PC-3 (cell line): ENCODE measurements at regions not wholly inside any gene's neighbourhood (a gene's known extent, or its start where the extent isn't known, plus 50 kb on each side); places are given as distances from the start of the nearest gene placed in this dataset.
"Not testable (repeated sequence)": the region's sequence is repeated elsewhere in the genome, so short reads cannot be mapped to it uniquely, and the experiment has no call there.

ENCODE experiments used
- ATAC-seq: fragments of 200-7000 bp; cut with Tn5 transposase; 2 replicates; pipeline ENCODE4 v1.9.1; 2020; ENCODE audit warnings: mild to moderate bottlenecking, moderate library complexity
- BruUV-seq: library from RNA; stranded (reverse); fragments of 400-500 nt; replicated peaks from 2 replicates; lab custom pipeline; 2021; lab: Mats Ljungman, UMichigan
- CTCF ChIA-PET: fragments of 300-600 bp; sonication (Branson Sonifier 250); formaldehyde crosslinking; loops from one replicate; lab custom pipeline; 2022; ENCODE audit warnings: antibody characterized with exemption; lab: Charles Lee
- POLR2A ChIA-PET: fragments of 300-600 bp; sonication (Branson Sonifier 250); formaldehyde crosslinking; loops from one replicate; lab custom pipeline; 2022; ENCODE audit warnings: antibody characterized with exemption; ENCODE audit not compliant: unreplicated experiment; lab: Charles Lee
- DNase-seq: peaks from one replicate; pipeline ENCODE4 v3.0.0-alpha.2; 2015
- H2AFZ ChIP-seq: fragments of 300-600 bp; sonication (generic); 2 replicates; pipeline ENCODE4 v1.6.0; 2016; ENCODE audit warnings: antibody characterized with exemption, low read length
- H3F3A ChIP-seq: fragments of 300-600 bp; sonication (generic); one replicate; pipeline ENCODE4 v1.6.0; 2017; ENCODE audit warnings: antibody characterized with exemption, low read length, control low read depth, mild to moderate bottlenecking; ENCODE audit not compliant: unreplicated experiment
- H3K27ac ChIP-seq: fragments of 300-600 bp; sonication (generic); 2 replicates; pipeline ENCODE4 v1.5.1; 2016; ENCODE audit warnings: mild to moderate bottlenecking, low read length
- H3K27me3 ChIP-seq: fragments of 300-600 bp; sonication (generic); 2 replicates; pipeline ENCODE4 v1.6.1; 2016; ENCODE audit warnings: low read length, mixed read lengths
- H3K36me3 ChIP-seq: fragments of 300-600 bp; sonication (generic); 2 replicates; pipeline ENCODE4 v1.6.1; 2016; ENCODE audit warnings: low read depth, mixed run types, low read length, mixed read lengths
- H3K4me1 ChIP-seq: fragments of 300-600 bp; sonication (generic); 2 replicates; pipeline ENCODE4 v1.5.1; 2016; ENCODE audit warnings: low read length; ENCODE audit not compliant: insufficient read depth
- H3K4me2 ChIP-seq: fragments of 300-600 bp; sonication (generic); 2 replicates; pipeline ENCODE4 v1.6.0; 2016; ENCODE audit warnings: low read length
- H3K4me3 ChIP-seq: fragments of 300-600 bp; sonication (generic); 2 replicates; pipeline ENCODE4 v1.5.1; 2016; ENCODE audit warnings: mild to moderate bottlenecking, low read length, mixed read lengths
- H3K79me2 ChIP-seq: fragments of 300-600 bp; sonication (generic); 2 replicates; pipeline ENCODE4 v1.6.1; 2017; ENCODE audit warnings: low read length, mixed read lengths
- H3K9ac ChIP-seq: fragments of 300-600 bp; sonication (generic); 2 replicates; pipeline ENCODE4 v1.6.0; 2016; ENCODE audit warnings: mild to moderate bottlenecking, low read length
- H3K9me2 ChIP-seq: fragments of 300-600 bp; sonication (generic); replicated peaks from 2 replicates; pipeline ENCODE4 v1.6.1; 2016; ENCODE audit warnings: mixed run types, low read length, mixed read lengths
- H3K9me3 ChIP-seq: fragments of 300-600 bp; sonication (generic); 2 replicates; pipeline ENCODE4 v1.6.1; 2016; ENCODE audit warnings: low read length, mixed read lengths
- H4K20me1 ChIP-seq: fragments of 300-600 bp; sonication (generic); 2 replicates; pipeline ENCODE4 v1.6.1; 2016; ENCODE audit warnings: low read length, mixed read lengths
- CTCF ChIP-seq: fragments of 300-600 bp; sonication (generic); conservative IDR thresholded peaks from 2 replicates; pipeline ENCODE4 v1.5.1; 2017; ENCODE audit warnings: antibody characterized with exemption, low read depth, mild to moderate bottlenecking, low read length
- EZH2 ChIP-seq: fragments of 300-600 bp; sonication (generic); IDR thresholded peaks from one replicate; pipeline ENCODE4 v1.6.1; 2017; ENCODE audit warnings: antibody characterized with exemption, mild to moderate bottlenecking, low read length; ENCODE audit not compliant: unreplicated experiment
- EZH2phosphoT487 ChIP-seq: fragments of 300-600 bp; sonication (generic); IDR thresholded peaks from 2 replicates; pipeline ENCODE4 v1.6.1; 2018; ENCODE audit warnings: mild to moderate bottlenecking, antibody characterized with exemption, low read length, borderline replicate concordance
- intact Hi-C: fragments of 100-400 bp; cut with micrococcal nuclease; formaldehyde crosslinking; loops from 2 replicates; pipeline ENCODE4 v1.9.0; 2023

- no peaks in the 10 kb centered on the region for H3K9me3 ChIP-seq
- no peak for TF ChIP-seq CTCF
- TF ChIP-seq EZH2phosphoT487 = no peak
- TF ChIP-seq EZH2 = no peak
- intact Hi-C loops = no loop called here
- BruUV-seq = no TSS peak
- ChIA-PET POLR2A (no interaction called here), CTCF (no interaction called here)
- no peak overlapping the region for H3K9ac ChIP-seq
- no peak overlapping the region for H2AFZ ChIP-seq
- H3K4me3 ChIP-seq = no peak overlapping the region
- no peaks in the 10 kb centered on the region for H3F3A ChIP-seq
- no peaks in the 10 kb centered on the region for H4K20me1 ChIP-seq
- H3K36me3 ChIP-seq = no peaks in the 10 kb centered on the region
- ATAC-seq (no peak), DNase-seq (no peak)
- no peak overlapping the region for H3K27ac ChIP-seq
- no peaks in the 10 kb centered on the region for H3K79me2 ChIP-seq
- H3K9me2 ChIP-seq = no peaks in the 10 kb centered on the region
- H3K4me2 ChIP-seq = no peak overlapping the region
- H3K4me1 ChIP-seq = peaks cover 19% of the 10 kb centered on the region; the same call in 1 of the 2 replicates
- H3K27me3 ChIP-seq = no peaks in the 10 kb centered on the region
Observed at GRCh38 chr3:27553886-27554540, 69.8 kb upstream of the SLC4A7 start.

DNA sequence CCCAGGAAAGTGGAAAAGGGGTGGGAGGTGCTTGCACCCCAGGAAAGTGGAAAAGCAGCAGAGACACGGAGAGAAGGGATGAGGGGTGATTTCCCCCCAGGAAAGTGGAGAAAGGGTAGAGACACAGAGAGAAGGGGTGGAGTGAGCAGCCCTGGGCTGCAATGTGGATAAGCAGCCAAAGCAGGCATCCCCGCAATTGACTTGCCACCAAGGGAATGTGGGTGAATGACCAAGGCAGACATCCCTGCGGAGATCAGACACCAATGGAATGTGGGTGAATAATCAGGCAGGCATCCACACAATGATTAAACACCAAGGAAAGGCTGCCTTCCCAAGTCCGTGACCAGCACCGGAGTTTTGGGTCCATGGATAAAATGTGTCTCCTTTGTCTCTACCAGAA is 68.5 kb upstream of the SLC4A7 start:
- H4K20me1 ChIP-seq, H3K4me3 ChIP-seq, H3K27ac ChIP-seq, H3K36me3 ChIP-seq, BruUV-seq, H3F3A ChIP-seq, intact Hi-C loops, H3K27me3 ChIP-seq, H3K9me2 ChIP-seq, H3K9ac ChIP-seq, POLR2A ChIA-PET, H3K79me2 ChIP-seq, H3K9me3 ChIP-seq: not testable (repeated sequence)
- Histone ChIP-seq H3K4me2 (peak overlapping the region; percentile 13; the same call in 1 of the 2 replicates), H3K4me1 (peaks cover 19% of the 10 kb centered on the region; the same call in 1 of the 2 replicates), H2AFZ (0 out of 2 replicates have a peak overlapping the region, but pooled peaks have one; percentile 11)
- DNase-seq (peak; percentile 79), ATAC-seq (peak; percentile 25; the same call in 1 of the 2 replicates)
- CTCF ChIA-PET = interaction anchor here (0.6 kb wide), 1 partner anchor 17 kb away, joined by 3 read pairs; no protein-coding TSS in a partner anchor

DNA sequence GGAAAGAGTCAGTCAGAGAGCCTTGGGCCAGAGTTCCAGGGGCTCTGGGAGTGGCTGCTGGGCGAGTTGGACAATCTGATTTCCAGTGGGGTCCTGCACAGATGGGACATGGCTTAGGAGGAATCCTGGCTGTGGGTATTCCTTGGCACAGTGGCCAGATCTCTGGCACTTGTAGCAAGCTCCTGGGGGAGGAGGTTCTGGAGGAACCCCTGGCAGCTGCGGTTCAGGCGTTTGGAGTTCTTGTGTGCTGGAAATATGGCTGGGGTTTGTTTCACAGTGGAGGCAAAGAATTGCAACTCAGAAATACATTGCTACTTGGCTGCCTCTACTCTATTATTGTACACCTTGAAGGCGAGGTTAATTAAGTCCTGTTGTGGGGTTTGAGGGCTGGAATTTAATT is 67.2 kb upstream of the SLC4A7 start:
- ATAC-seq, H3K9me2 ChIP-seq, H3K4me3 ChIP-seq, H3K4me2 ChIP-seq, DNase-seq, H3K27ac ChIP-seq, H3K9me3 ChIP-seq, CTCF ChIA-PET, H4K20me1 ChIP-seq, H3K27me3 ChIP-seq, POLR2A ChIA-PET, H2AFZ ChIP-seq, H3F3A ChIP-seq, intact Hi-C loops, BruUV-seq, H3K9ac ChIP-seq, H3K36me3 ChIP-seq, H3K79me2 ChIP-seq: not testable (repeated sequence)
- H3K4me1 ChIP-seq = peaks cover 14% of the 10 kb centered on the region; the same call in 1 of the 2 replicates
